ENCODE measurements at regions not wholly inside any gene's neighbourhood (a gene's known extent, or its start where the extent isn't known, plus 50 kb on each side); places are given as distances from the start of the nearest gene placed in this dataset.

DNA sequence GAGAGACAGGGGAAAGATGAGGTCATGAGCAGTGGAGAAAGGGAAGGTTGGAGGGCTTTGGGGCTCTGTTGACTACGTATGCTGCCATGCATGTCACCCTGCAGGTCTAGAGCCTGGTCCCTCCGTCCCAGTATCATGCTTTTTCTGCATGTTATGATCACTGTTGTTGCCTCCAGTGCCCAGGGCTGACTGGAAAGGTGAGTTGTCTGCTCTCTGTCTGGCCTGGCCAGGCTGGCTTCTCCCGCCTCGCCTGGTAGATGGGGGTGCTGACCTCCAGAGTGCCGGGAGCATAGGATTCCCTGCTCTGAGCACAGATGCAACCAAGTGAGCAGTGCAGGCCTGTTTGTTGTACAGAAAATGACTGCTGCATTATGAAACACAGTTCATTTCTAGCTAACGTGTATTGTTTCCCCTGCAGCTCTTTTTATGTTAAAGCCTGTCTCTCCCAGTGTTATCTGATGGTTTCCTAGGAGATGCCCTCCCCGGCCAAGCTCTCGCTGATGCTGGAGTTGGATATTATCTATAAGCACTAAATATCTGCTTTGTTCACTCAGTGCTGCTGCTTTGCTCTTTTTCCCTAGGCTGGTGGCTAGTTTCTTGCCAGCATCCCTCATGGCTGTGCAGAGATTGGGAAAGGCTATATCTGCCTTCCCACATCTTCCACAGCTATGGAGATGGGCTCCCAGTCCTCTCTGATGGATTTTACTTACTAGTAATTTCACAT, 158.2 kb downstream of the TDRD15 start:
- DNase-seq (ENCODE audit: low read depth): no peak

- no peak for DNase-seq (ENCODE audit: low read depth)
These were observed 158.7 kb downstream of the TDRD15 start for GRCh38 chr2:21282515-21282898.

DNA sequence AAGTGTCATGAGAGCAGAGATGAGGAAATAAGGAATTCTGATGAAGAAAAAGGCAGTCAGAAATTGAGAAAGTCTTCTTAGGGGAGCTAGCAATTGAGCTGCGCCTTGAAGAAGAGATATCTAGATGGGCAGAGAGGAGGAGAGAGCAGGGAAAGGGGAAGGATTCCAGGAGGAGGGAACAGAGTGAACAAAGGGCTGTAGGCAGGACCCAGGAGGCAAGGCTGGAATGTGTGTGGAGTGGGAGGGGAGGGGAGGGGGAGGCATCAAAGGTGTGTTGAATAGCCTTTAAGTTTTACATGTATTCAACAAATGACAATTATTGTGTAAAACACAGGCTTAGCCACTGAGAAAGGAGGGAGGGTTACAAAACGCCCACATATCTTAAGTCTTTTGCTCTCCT, 164.5 kb downstream of the TDRD15 start:
- no peak for DNase-seq (ENCODE audit: low read depth)

DNA sequence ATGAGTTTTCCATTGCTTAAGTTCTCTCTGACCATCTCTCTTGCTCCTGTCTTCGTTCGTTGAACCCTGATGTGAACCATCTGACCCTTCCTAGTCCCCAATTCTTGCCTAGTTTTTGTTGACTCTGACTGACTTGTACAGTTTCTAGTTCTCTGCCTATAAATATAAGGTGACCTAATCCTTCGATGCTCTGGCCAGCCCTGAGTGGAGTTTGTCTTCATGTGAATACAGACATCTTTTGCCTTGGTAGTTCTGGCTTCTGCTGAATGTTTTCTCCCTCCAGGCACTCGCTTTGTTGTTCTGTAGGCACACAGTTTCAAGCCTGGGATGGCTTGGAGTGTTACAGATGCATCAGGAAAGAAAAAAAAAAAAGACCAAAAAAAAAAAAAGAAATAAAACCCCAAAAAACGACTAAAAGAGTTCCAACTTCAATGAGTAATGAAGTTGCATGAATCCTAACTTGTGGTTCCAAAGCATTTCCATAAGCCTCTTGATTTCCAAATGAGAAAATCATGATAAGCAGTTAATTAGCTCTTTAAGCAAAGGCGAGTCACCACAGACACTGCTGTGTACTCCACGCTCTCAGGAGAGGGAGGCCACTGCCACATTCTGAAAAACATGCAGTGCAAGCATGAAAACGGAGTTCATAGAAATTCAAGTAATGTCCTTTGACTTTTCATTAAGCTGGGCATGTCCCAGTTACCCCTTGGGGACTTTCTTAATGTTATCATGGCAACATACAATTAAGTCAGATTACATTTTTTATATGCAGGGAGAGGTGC, 165.2 kb downstream of the TDRD15 start:
- no peak for DNase-seq (ENCODE audit: low read depth)

GRCh38 chr2:21289551-21289950, 165.8 kb downstream of the TDRD15 start:
- DNase-seq (ENCODE audit: low read depth): no peak

GRCh38 chr2:21289989-21290388, 166.2 kb downstream of the TDRD15 start:
- DNase-seq (ENCODE audit: low read depth): peak; percentile 30

GRCh38 chr2:21291426-21291825, 167.7 kb downstream of the TDRD15 start:
- no peak for DNase-seq (ENCODE audit: low read depth)

DNA sequence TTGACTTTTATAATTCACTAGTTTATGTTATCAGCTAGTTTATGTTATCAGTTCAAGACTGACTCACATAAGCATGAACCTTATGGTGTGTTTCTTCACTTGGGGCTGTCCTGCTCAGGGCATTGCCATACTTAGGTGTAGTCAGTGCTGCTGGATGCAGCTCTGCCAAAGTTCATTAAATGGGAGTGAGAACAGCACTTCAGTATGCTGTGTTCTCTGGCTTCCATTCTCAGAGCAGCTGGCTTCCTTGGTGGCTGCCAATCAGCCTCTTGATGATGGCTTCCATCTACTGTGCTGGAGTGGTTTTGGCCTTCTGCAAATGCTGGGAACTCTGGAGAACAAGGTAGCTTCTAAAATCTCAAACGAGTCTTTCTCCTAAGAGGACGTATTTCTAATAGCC, 170.7 kb downstream of the TDRD15 start:
- DNase-seq (ENCODE audit: low read depth): no peak

DNA sequence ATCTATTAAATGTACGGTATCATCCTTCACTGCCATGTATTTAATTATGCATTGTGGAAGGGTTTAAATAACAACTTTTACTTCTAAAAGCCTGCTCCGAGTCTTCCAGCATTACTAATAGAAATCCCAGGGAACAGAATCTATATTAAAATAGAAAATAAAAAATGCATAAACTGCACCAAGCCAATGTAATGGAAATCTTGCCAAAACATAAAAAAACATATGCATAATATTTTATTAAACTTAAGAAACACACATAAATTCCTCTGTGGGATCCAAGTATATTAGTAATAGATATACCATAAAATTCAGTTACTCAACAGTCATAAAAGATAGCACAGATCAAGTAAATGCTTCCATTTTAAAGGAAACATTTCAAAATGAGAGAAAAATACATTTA, 175.6 kb downstream of the TDRD15 start:
- no peak for DNase-seq (ENCODE audit: low read depth)

DNA sequence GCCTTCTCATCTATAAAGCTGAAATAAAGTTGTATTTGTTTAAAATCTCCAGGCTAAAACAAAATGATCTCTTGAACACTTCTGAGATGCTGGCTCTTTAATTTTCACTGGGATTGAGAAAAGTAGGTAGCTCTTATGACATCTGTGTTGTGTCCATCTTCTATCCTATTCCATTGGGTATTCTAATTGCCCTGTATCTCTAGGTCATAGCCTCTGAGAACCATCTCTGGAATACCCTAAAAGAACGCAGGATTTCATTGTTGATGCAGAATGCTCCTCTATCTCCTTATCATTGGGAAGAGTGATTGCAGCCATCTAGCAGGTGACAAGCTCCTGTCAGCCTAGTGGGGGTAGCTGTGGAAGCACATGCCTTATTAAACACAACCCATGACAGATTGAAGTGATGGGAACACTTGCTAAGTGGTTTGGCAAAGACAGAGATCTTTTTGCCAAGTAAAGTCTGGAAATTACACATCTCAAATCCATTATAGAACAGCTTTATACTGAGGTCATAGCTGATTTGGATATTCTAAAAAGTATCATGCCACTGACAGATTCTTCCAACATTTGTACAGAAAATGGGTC, 178.2 kb downstream of the TDRD15 start:
- DNase-seq (ENCODE audit: low read depth): no peak

- DNase-seq (ENCODE audit: low read depth): no peak
These were observed 180.1 kb downstream of the TDRD15 start for GRCh38 chr2:21303876-21304275.

- DNase-seq (ENCODE audit: low read depth): no peak
These were observed 181.8 kb downstream of the TDRD15 start for GRCh38 chr2:21305581-21305980.

DNA sequence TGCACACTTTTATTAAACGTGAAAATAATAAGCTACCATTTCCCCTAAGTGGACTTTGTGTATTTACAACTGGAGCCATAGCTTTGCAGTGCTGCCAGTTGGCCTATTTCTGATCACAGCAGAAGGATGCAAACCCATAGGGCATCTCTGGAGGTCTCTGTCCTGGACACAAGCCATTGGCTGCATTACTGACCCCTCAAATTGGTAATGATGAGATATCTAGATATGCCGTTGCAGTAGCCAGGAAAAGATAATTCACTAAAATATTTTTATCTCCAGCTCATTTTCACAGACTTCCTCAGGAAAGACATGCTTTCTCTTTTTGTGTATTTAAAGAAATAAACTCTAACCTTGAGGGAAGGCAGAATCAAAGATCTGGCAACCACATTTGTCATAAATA, 182.5 kb downstream of the TDRD15 start:
- DNase-seq (ENCODE audit: low read depth): no peak

DNA sequence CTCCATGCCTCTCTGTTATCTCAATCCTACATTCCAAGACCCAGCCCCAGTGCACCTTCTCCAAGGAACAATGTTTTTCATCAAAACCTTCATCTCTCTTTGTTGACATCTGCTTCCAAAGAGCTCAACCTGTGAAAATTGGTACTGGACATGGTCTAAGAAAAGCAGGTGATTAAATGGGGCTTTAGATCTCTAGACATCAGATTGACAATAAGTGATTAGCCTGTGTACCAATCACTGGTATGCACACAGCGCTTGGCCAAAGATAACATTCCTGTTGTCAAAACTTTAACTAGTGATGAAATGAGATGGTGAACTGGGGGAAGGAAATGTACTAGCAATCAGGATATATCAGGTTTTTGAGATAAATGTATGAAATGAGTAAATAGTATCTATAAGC, 183.3 kb downstream of the TDRD15 start:
- no peak for DNase-seq (ENCODE audit: low read depth)

GRCh38 chr2:21310493-21310892, 186.7 kb downstream of the TDRD15 start:
- no peak for DNase-seq (ENCODE audit: low read depth)

DNA sequence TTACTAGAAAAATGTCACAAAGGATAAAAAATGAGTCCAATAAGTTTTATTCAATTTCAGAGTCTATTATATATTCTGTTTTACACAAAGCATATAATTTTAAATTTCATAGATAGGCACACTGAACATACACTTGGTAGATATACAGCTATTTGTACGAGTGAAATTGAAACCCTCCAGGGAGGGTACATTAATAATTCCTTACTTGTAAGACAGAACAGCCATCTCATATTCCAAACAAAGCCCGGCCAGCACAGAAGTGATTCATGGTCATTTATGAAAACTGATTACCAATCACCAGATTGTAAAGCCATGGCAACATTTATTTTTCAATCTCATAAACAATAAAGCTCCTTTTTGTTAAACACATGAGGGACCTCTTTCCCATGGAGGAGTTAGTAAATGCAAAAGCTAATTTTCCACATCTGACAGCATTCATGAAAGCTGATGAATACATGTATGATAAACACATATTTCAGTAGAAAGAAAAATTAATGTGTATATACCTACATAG, 190.6 kb downstream of the TDRD15 start:
- DNase-seq (ENCODE audit: low read depth): no peak

- DNase-seq (ENCODE audit: low read depth): no peak
These were observed 193.4 kb downstream of the TDRD15 start for GRCh38 chr2:21317131-21317530.

- no peak for DNase-seq (ENCODE audit: low read depth)
These were observed 194.5 kb downstream of the TDRD15 start for GRCh38 chr2:21318263-21318662.

- DNase-seq (ENCODE audit: low read depth): no peak
These were observed 202.4 kb downstream of the TDRD15 start for GRCh38 chr2:21326152-21326551.

- no peak for DNase-seq (ENCODE audit: low read depth)
These were observed 204.4 kb downstream of the TDRD15 start for GRCh38 chr2:21328177-21328576.

DNA sequence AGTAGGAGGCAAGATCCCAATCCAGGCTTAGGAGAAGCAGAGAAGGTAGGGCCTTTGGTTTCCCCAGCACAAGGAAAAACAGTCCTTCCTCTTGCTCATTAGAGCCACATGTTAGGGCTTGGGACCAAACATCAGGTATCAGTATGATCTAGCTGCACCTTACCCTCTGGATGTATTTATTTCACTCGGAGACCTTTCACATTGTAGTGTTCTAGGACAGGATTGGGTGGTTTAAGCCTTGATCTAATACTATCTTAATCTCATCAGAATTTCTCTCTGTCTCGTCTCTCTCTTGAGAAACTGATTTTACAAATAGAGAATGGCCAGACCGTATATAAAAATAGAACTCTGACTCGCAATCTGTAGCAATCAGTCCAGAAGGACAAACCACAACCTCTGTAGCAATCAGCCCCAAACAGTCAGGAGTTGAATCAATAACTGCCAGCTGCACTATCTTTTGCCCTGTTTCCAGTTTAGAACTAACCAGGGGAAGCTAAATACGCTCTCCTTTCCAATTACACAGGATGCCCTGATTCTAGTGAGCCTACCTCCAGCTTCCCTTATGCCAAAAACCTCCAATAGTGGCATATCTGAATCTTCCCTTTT, 207.1 kb downstream of the TDRD15 start:
- DNase-seq (ENCODE audit: low read depth): no peak

DNA sequence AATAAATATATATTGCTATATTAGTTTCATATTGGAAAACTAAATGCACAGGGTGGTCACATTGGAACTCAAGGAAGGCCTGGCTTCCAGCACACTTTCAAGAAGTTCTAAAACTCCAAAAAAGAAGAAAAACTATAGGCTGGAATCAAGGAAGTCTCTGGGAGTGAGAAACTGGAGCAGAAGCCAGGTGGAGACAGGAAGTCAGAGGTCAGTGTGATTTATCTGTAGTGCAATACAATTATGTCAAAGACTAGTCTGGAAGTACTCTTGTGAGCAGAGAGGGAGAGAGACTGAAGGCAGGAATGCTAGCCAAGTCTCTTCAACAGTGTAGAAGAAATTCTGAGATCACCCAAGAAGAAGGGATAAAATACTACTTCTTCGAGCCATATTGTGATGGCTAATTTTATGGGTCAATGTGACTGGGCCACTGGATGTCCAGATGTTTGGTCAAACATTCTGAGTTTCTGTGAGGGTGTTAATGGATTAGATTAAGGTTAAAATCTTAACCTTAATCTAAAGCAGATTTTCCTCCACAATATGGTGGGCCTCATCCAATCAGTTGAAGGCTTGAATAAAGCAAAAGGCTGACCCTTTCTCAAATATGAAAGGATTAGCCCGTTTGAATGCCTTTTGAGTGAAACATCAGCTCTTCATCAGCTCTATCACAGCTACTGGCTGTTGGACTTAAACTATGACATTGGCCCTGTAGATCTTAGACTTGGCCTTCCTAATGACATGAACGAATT, 208.0 kb downstream of the TDRD15 start:
- no peak for DNase-seq (ENCODE audit: low read depth)

All from non-pigmented ciliary epithelial cell (primary cell).